GM19452 (cell line): ENCODE measurements at regions not wholly inside any gene's neighbourhood (a gene's known extent, or its start where the extent isn't known, plus 50 kb on each side); places are given as distances from the start of the nearest gene placed in this dataset.

ENCODE experiments used
- ATAC-seq: cut with Tn5 transposase; IDR thresholded peaks from one replicate; pipeline ENCODE4 v1.9.1; 2021; ENCODE audit not compliant: unreplicated experiment

- no peak for ATAC-seq
Observed at GRCh38 chr1:181863736-181864135, 197.8 kb downstream of the ZNF648 start.

GRCh38 chr1:181863006-181863405 lies 198.5 kb downstream of the ZNF648 start:
- ATAC-seq, result no peak

- no peak for ATAC-seq
Observed at GRCh38 chr1:181858135-181858534, 203.4 kb downstream of the ZNF648 start.
